ENCODE measurements at regions not wholly inside any gene's neighbourhood (a gene's known extent, or its start where the extent isn't known, plus 50 kb on each side); places are given as distances from the start of the nearest gene placed in this dataset.

- H2AFZ ChIP-seq (ENCODE audit: low read depth, low read length), result no peak overlapping the region
- peaks cover 8% of the 10 kb centered on the region for H3K79me2 ChIP-seq (replicated peaks; ENCODE audit: insufficient read depth, low read length)
- H3K27me3 ChIP-seq (ENCODE audit: insufficient read depth, low read depth, low read length), result no peaks in the 10 kb centered on the region
- no peak overlapping the region for H3K9ac ChIP-seq (ENCODE audit: low read length)
- no peaks in the 10 kb centered on the region for H3K9me2 ChIP-seq (ENCODE audit: insufficient read depth, low read length)
- no peaks in the 10 kb centered on the region for H3K9me3 ChIP-seq (ENCODE audit: low read length)
- no peak for TF ChIP-seq POLR2AphosphoS5 (IDR thresholded peaks at IDR 0.05)
- no peak for TF ChIP-seq TAF1 (IDR thresholded peaks at IDR 0.05; ENCODE audit: low read depth)
- no peaks in the 10 kb centered on the region for H3F3A ChIP-seq (ENCODE audit: insufficient read depth, low read length, poor library complexity, severe bottlenecking)
- H4K20me1 ChIP-seq (ENCODE audit: insufficient read depth), result no peaks in the 10 kb centered on the region
- no peak overlapping the region for H3K27ac ChIP-seq (ENCODE audit: low read length)
- H3K4me3 ChIP-seq (ENCODE audit: low read length), result no peak overlapping the region
- no peak overlapping the region for H3K4me2 ChIP-seq (ENCODE audit: low read length)
- no peaks in the 10 kb centered on the region for H3K36me3 ChIP-seq (ENCODE audit: insufficient read depth, low read length)
Measured at GRCh38 chr1:232501854-232502253, 128.1 kb downstream of the SIPA1L2 start.

- Histone ChIP-seq H3K27ac (ENCODE audit: low read length) (no peak overlapping the region), H3K27me3 (ENCODE audit: insufficient read depth, low read depth, low read length) (no peaks in the 10 kb centered on the region), H3K9me3 (ENCODE audit: low read length) (no peaks in the 10 kb centered on the region), H2AFZ (ENCODE audit: low read depth, low read length) (no peak overlapping the region), H3K9me2 (ENCODE audit: insufficient read depth, low read length) (no peaks in the 10 kb centered on the region), H3K9ac (ENCODE audit: low read length) (no peak overlapping the region), H3K79me2 (replicated peaks; ENCODE audit: insufficient read depth, low read length) (peaks cover 17% of the 10 kb centered on the region), H4K20me1 (ENCODE audit: insufficient read depth) (no peaks in the 10 kb centered on the region), H3F3A (ENCODE audit: insufficient read depth, low read length, poor library complexity, severe bottlenecking) (no peaks in the 10 kb centered on the region), H3K4me3 (ENCODE audit: low read length) (no peak overlapping the region), H3K36me3 (ENCODE audit: insufficient read depth, low read length) (no peaks in the 10 kb centered on the region), H3K4me2 (ENCODE audit: low read length) (no peak overlapping the region)
- TF ChIP-seq EZH2 (IDR thresholded peaks at IDR 0.05; ENCODE audit: borderline replicate concordance, insufficient read depth, low read length, poor library complexity, severe bottlenecking) (no peak), POLR2AphosphoS5 (IDR thresholded peaks at IDR 0.05) (no peak), SMC3 (conservative IDR thresholded peaks at IDR 0.05; ENCODE audit: poor library complexity) (no peak), CTCF (IDR thresholded peaks at IDR 0.05; ENCODE audit: poor library complexity, severe bottlenecking) (no peak), RAD21 (conservative IDR thresholded peaks at IDR 0.05) (no peak), REST (IDR thresholded peaks at IDR 0.05; ENCODE audit: borderline replicate concordance) (no peak), MXI1 (conservative IDR thresholded peaks at IDR 0.05; ENCODE audit: poor library complexity, severe bottlenecking) (no peak), EP300 (conservative IDR thresholded peaks at IDR 0.05; ENCODE audit: poor library complexity, severe bottlenecking) (no peak), TAF1 (IDR thresholded peaks at IDR 0.05; ENCODE audit: low read depth) (no peak)
Measured at GRCh38 chr1:232499188-232499587, 130.7 kb downstream of the SIPA1L2 start.

GRCh38 chr1:232493869-232494268 lies 136.1 kb downstream of the SIPA1L2 start:
- Histone ChIP-seq H3K9me2 (ENCODE audit: insufficient read depth, low read length) (no peaks in the 10 kb centered on the region), H3K27ac (ENCODE audit: low read length) (no peak overlapping the region), H3K9ac (ENCODE audit: low read length) (no peak overlapping the region), H4K20me1 (ENCODE audit: insufficient read depth) (no peaks in the 10 kb centered on the region), H3K27me3 (ENCODE audit: insufficient read depth, low read depth, low read length) (no peaks in the 10 kb centered on the region), H3K79me2 (replicated peaks; ENCODE audit: insufficient read depth, low read length) (peaks cover 10% of the 10 kb centered on the region), H2AFZ (ENCODE audit: low read depth, low read length) (no peak overlapping the region), H3K9me3 (ENCODE audit: low read length) (no peaks in the 10 kb centered on the region), H3K4me2 (ENCODE audit: low read length) (no peak overlapping the region), H3F3A (ENCODE audit: insufficient read depth, low read length, poor library complexity, severe bottlenecking) (no peaks in the 10 kb centered on the region), H3K36me3 (ENCODE audit: insufficient read depth, low read length) (no peaks in the 10 kb centered on the region), H3K4me3 (ENCODE audit: low read length) (no peak overlapping the region)
- TF ChIP-seq REST (IDR thresholded peaks at IDR 0.05; ENCODE audit: borderline replicate concordance) (no peak), MXI1 (conservative IDR thresholded peaks at IDR 0.05; ENCODE audit: poor library complexity, severe bottlenecking) (no peak), TAF1 (IDR thresholded peaks at IDR 0.05; ENCODE audit: low read depth) (no peak)
